ENCODE measurements at regions not wholly inside any gene's neighbourhood (a gene's known extent, or its start where the extent isn't known, plus 50 kb on each side); places are given as distances from the start of the nearest gene placed in this dataset.

GRCh38 chr6:3660473-3660872 lies 91.0 kb downstream of the PXDC1 start:
- TF ChIP-seq CTCF (IDR thresholded peaks at IDR 0.05; ENCODE audit: low read length) = no peak
- no peak for TF ChIP-seq EZH2 (optimal IDR thresholded peaks at IDR 0.05; ENCODE audit: low read depth, low read length)
